Renal pelvis (tissue), 1 donor: ENCODE measurements at regions not wholly inside any gene's neighbourhood (a gene's known extent, or its start where the extent isn't known, plus 50 kb on each side); places are given as distances from the start of the nearest gene placed in this dataset.
A peak's percentile ranks its signal among the peaks of the same experiment; 100 is the strongest.

Experiments used
- DNase-seq: peaks from one replicate; pipeline ENCODE4 v3.0.0-alpha.2; 2013

GRCh38 chr13:84570831-84571230 is 688.6 kb upstream of the SLITRK1 start:
- no peak for DNase-seq

DNA sequence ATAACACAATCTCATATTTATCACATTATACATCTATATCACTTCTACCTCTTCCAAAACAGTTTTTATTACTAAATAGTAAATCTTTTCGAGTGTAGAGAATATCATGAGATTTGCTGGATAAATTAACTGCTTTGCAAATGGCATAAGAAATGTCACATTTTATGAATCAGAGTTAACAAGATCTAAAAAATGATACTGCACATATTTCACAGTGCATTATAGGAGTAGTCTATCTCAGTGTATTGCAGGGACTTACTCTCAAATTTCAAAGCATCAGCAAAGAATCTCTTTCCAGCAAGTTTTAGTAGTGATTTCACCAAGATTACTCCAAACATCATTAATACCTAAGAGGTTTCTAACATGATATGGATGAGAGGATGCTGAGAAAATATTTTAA is 687.1 kb upstream of the SLITRK1 start:
- DNase-seq: no peak

DNA sequence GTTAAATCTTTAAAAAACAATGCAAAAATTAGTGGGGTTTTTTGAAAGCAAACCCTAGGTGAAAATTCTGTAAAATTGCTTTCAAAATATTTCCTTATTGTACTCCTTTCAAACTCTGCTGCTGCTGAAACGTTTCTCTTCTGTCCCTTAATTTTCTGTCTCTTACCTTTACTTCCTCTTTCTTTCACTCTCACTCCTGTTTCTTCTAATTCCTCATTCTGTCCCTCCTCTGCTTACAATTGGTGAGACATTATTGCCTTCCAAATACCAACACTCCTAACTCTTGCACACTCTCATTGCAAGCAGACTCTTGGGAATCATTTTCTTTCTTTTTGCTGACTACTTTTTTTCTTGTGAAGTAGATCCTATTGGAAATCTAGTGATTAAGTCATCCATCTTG is 685.6 kb upstream of the SLITRK1 start:
- no peak for DNase-seq

- DNase-seq: no peak
Observed at GRCh38 chr13:84566780-84567179, 684.5 kb upstream of the SLITRK1 start.

- DNase-seq: no peak
Observed at GRCh38 chr13:84563611-84564010, 681.3 kb upstream of the SLITRK1 start.

DNA sequence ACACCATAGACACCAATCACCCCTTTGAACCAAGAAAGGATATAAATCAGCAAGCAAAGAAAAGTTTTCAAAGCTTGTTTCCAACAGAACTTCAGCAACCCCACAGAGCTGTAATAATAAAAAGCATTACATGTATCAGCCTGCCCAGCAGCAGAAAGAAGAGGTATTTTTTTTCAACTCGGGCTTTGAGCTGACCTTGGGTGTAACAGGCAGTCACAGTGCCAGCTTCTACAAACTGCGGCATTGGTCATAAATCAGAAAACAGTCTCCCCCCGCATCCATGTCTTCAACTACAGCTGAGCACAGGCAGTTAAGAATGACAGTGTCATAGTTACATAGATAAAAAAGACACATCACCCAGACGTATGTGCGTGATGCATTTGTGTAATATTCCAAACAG is 671.0 kb upstream of the SLITRK1 start:
- peak; percentile 39 for DNase-seq

DNA sequence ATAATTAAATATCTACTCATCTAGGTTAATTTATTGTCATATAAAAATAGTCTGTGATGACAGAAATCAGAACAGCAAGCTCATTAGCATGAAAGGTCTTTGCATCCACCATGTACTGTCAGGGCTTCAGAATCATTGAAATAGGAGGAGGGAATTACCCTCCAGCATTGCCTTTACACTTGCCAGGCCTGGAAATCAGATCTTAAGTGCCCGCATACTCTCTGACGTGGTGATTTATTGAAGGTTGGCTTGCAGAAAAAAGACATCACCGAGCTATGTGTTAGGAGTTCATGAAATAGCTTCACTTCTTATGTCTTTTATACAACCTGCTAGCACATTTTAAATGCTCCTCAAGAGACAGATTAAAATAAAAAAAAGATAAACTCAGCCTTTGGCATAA is 661.7 kb upstream of the SLITRK1 start:
- DNase-seq: peak; percentile 52

DNA sequence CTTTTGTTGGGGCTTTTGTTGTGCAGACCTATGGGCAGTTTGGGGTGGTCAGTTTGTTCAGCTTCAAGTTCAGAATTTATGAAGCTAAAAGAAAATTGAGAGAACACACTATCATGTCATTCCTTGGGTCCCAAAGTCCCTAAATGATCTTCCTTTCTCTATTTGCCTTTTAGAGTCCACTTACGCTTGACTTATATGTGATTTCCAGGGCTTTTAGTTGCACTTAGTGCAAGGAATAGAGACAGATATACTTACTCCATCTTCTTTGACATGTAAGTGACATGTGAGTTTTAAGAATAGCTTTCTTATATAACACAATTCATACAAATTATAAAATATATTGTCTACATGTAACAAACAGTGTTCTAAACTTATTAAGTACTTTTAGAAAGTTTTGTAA is 660.1 kb upstream of the SLITRK1 start:
- DNase-seq: no peak

DNA sequence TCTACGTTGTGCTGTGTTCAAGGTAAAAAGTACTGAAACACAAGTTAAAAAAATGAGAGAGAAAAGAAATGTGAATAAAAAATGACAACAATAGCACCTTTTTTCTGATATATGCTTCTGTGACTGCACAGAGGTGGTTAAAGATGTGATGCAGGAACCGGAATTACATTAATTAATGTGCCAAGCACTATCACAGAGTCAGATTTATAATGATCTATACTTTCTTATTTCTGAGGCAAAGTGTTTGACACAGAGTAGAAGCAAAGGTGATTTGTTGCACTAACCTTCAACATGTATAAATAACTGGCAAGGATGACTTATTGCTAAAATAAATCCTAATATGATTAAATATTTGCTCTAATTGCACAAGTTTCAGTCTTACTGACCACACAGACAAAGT is 654.6 kb upstream of the SLITRK1 start:
- no peak for DNase-seq

DNA sequence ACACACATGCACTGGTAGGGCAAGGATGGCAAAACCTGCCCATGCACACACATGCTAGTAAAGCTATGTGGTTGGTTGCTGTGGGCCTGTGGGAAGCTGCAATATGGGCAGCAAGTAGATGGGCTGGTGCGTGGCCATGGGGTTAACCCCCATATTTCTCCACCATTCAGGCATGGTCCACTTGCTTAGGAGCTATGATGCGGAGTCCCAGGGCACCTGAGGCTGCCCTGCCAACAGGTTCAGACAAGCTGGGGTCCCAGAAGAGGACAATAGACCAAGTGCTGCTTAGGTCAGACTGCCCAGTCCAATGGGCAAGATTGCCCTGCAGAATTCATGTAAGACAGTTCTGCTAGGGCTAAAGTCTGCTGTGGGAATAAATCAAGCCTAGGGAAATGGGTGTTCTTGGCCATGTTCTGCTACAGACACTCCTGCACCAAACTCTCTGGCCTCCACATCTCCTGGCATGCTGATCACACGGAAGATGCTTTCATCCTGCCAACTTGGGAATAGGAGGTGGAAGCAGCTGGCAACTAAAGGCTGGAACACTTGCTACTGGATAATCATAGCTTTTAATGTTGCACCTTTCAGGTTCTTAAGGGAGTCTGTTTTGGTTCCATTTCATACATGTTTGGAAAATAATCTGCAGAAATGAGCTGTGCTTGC is 646.3 kb upstream of the SLITRK1 start:
- DNase-seq: no peak

DNA sequence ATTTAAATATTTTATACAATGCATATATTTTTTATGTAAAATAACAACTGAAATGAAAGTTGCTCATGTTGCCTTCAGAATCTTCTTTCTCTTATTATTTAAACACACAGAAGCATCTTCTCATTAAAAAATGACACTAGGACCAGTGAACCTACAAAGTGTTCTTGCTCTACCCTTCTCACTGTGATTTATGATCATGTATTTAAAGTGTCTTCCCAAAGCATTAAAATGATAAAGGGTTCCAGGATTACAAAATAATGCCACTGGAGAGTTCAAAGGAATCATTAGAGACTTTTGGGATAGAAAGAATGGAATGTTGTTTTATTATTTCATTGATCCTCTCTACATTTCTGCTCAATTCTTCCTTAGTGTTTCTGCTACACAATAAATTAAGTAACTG is 643.6 kb upstream of the SLITRK1 start:
- peak; percentile 11 for DNase-seq

- DNase-seq: no peak
Observed at GRCh38 chr13:84524586-84524985, 642.3 kb upstream of the SLITRK1 start.

DNA sequence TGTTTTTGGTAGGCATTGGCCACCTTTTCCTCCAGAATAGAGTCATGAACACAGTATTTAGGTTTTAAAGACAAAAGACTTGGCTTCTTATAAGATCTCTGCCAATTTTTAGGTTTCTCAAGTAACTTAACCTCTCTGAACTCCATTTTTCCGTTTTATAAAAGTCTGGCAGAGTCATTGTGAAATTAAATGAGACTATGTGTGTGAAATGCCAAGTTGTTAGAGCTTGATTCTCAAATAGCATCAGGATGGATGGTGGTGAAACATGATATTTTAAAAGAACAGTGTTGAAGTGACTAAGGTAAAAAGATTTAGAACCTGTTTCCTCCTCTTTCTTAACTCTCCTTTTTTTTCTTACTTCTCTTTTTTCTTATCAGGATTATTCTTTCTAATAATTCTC is 617.7 kb upstream of the SLITRK1 start:
- DNase-seq: no peak

DNA sequence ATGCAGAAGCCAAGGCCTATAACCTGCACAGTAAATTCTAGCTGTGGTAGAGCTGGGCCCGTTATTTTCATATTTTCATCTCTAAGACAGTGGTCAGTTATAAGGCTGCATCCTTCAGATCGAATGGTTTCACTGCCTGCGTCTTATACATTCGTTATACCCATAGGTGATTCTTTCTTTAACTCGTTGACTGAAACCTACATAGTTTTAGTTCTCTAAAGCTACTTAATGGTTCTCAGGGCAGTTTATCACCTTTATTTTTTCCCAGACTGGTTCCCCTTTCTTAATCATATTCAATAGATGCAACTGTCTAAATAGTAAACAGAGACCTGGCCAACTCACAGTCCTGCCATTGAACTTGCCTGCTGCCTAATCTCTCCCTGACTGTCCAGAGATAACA is 615.3 kb upstream of the SLITRK1 start:
- DNase-seq: no peak

DNA sequence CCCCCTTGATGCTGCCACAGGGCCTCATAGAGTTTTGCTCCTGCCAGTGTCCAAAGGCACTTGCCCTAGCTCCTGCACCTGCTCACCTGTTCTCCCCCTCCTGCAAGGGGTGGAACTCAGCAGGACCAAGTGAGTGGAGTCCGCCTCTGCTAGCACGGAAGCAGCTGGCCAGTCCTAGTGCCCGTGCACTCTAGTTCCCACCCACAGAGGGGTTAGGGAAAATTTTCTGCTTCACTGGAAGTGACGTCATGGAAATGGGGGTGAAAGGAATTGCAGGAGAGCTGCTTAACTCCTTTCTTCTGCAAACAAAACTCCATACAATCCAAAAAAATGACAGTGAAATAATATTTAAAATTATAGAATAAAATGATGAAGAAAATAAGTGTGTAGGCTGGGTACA is 609.7 kb upstream of the SLITRK1 start:
- DNase-seq: no peak

- DNase-seq: no peak
Observed at GRCh38 chr13:84487752-84488151, 605.5 kb upstream of the SLITRK1 start.

GRCh38 chr13:84481958-84482357 is 599.7 kb upstream of the SLITRK1 start:
- DNase-seq: no peak

GRCh38 chr13:84479656-84480055 is 597.4 kb upstream of the SLITRK1 start:
- no peak for DNase-seq

- DNase-seq: no peak
Observed at GRCh38 chr13:84470528-84470927, 588.3 kb upstream of the SLITRK1 start.

- no peak for DNase-seq
Observed at GRCh38 chr13:84466461-84466860, 584.2 kb upstream of the SLITRK1 start.

GRCh38 chr13:84460989-84461388 is 578.7 kb upstream of the SLITRK1 start:
- no peak for DNase-seq

GRCh38 chr13:84455143-84455905 is 573.0 kb upstream of the SLITRK1 start:
- DNase-seq: no peak

GRCh38 chr13:84447640-84447978 is 565.3 kb upstream of the SLITRK1 start:
- no peak for DNase-seq
